HEK293 (cell line): ENCODE measurements at regions not wholly inside any gene's neighbourhood (a gene's known extent, or its start where the extent isn't known, plus 50 kb on each side); places are given as distances from the start of the nearest gene placed in this dataset.

Experiments
- CTCF ChIA-PET: fragments of 350-600 bp; formaldehyde crosslinking; extraction: SDS; loops from one replicate; lab custom pipeline; 2021; ENCODE audit warnings: antibody characterized with exemption; lab: Yijun Ruan, JAX
- POLR2A ChIA-PET: fragments of 300-600 bp; formaldehyde crosslinking; extraction: SDS; loops from one replicate; lab custom pipeline; 2020; ENCODE audit warnings: antibody characterized with exemption, inconsistent platforms; lab: Yijun Ruan, JAX
- H3K27ac ChIP-seq: fragments of 200-500 bp; sonication (Bioruptor generic); 2 replicates; pipeline ENCODE4 v1.5.1; 2014; ENCODE audit warnings: low read depth, low read length, control low read depth, inconsistent platforms; ENCODE audit errors: extremely low read depth
- H3K36me3 ChIP-seq, 2 experiments: fragments of 200-500 bp in 1 of 2; sonication (Bioruptor generic) in 1 of 2; 1 replicate in 1 of 2; 2 replicates in 1 of 2; pipeline ENCODE4 v1.5.1; 2014 to 2017; ENCODE audit warnings: inconsistent platforms in 2 of 2, low read length in 2 of 2; ENCODE audit not compliant: control insufficient read depth in 2 of 2, insufficient read depth in 1 of 2
- H3K4me1 ChIP-seq: fragments of 200-500 bp; sonication (Bioruptor generic); 2 replicates; pipeline ENCODE4 v1.5.1; 2014; ENCODE audit warnings: mild to moderate bottlenecking, low read length, inconsistent platforms; ENCODE audit not compliant: control insufficient read depth, insufficient read depth
- H3K4me3 ChIP-seq: 2 replicates; pipeline ENCODE4 v1.5.1; 2011; ENCODE audit warnings: low read depth, mild to moderate bottlenecking, control low read depth, low read length, moderate library complexity
- H3K9me3 ChIP-seq: fragments of 200-500 bp; sonication (Bioruptor generic); 2 replicates; pipeline ENCODE4 v1.5.1; 2014; ENCODE audit warnings: low read depth, low read length, inconsistent platforms; ENCODE audit not compliant: control insufficient read depth, insufficient read depth
- ATF2 ChIP-seq: fragments of 450-650 bp; formaldehyde crosslinking; IDR thresholded peaks from 2 replicates; pipeline ENCODE4 v1.5.1; 2016; ENCODE audit warnings: missing biosample characterization, missing genetic modification characterization, low read depth
- FEZF1 ChIP-seq: fragments of 450-650 bp; formaldehyde crosslinking; IDR thresholded peaks from 2 replicates; pipeline ENCODE4 v1.5.1; 2016; ENCODE audit warnings: missing biosample characterization, missing genetic modification characterization
- KLF17 ChIP-seq: fragments of 450-650 bp; formaldehyde crosslinking; IDR thresholded peaks from 2 replicates; pipeline ENCODE4 v1.5.1; 2016; ENCODE audit warnings: missing biosample characterization, missing genetic modification characterization
- KLF7 ChIP-seq: fragments of 450-650 bp; formaldehyde crosslinking; IDR thresholded peaks from 2 replicates; pipeline ENCODE4 v1.5.1; 2016; ENCODE audit warnings: missing biosample characterization, missing genetic modification characterization, borderline replicate concordance
- PRDM2 ChIP-seq: fragments of 450-650 bp; formaldehyde crosslinking; IDR thresholded peaks from 2 replicates; pipeline ENCODE4 v1.5.1; 2016; ENCODE audit warnings: missing biosample characterization, missing genetic modification characterization, borderline replicate concordance
- RBAK ChIP-seq: fragments of 450-650 bp; formaldehyde crosslinking; IDR thresholded peaks from 2 replicates; pipeline ENCODE4 v1.5.1; 2016; ENCODE audit warnings: missing biosample characterization, missing genetic modification characterization
- SETDB1 ChIP-seq: IDR thresholded peaks from one replicate; pipeline ENCODE4 v1.6.1; 2017; ENCODE audit warnings: mild to moderate bottlenecking, low read length, moderate library complexity, mixed read lengths; ENCODE audit not compliant: insufficient read length
- ZBTB7A ChIP-seq: fragments of 450-650 bp; formaldehyde crosslinking; IDR thresholded peaks from 2 replicates; pipeline ENCODE4 v1.5.1; 2016; ENCODE audit warnings: low read depth, missing biosample characterization, missing genetic modification characterization
- ZFHX2 ChIP-seq: fragments of 450-650 bp; formaldehyde crosslinking; conservative IDR thresholded peaks from 2 replicates; pipeline ENCODE4 v1.5.1; 2016; ENCODE audit warnings: missing biosample characterization, missing genetic modification characterization
- ZNF121 ChIP-seq: fragments of 450-650 bp; formaldehyde crosslinking; IDR thresholded peaks from 2 replicates; pipeline ENCODE4 v1.5.1; 2016; ENCODE audit warnings: missing biosample characterization, missing genetic modification characterization
- ZNF2 ChIP-seq: fragments of 450-650 bp; formaldehyde crosslinking; IDR thresholded peaks from 2 replicates; pipeline ENCODE4 v1.5.1; 2016; ENCODE audit warnings: missing biosample characterization, missing genetic modification characterization
- ZNF214 ChIP-seq: fragments of 450-650 bp; formaldehyde crosslinking; IDR thresholded peaks from 2 replicates; pipeline ENCODE4 v1.5.1; 2017; ENCODE audit warnings: missing biosample characterization, mild to moderate bottlenecking, missing genetic modification characterization, borderline replicate concordance
- ZNF24 ChIP-seq: fragments of 450-650 bp; formaldehyde crosslinking; IDR thresholded peaks from 2 replicates; pipeline ENCODE4 v1.5.1; 2016; ENCODE audit warnings: missing biosample characterization, missing genetic modification characterization
- ZNF26 ChIP-seq: fragments of 450-650 bp; formaldehyde crosslinking; IDR thresholded peaks from 2 replicates; pipeline ENCODE4 v1.5.1; 2016; ENCODE audit warnings: missing biosample characterization, missing genetic modification characterization
- ZNF362 ChIP-seq: fragments of 450-650 bp; formaldehyde crosslinking; IDR thresholded peaks from 2 replicates; pipeline ENCODE4 v1.5.1; 2016; ENCODE audit warnings: missing biosample characterization, missing genetic modification characterization
- ZNF394 ChIP-seq: fragments of 450-650 bp; formaldehyde crosslinking; IDR thresholded peaks from 2 replicates; pipeline ENCODE4 v1.5.1; 2016; ENCODE audit warnings: missing biosample characterization, missing genetic modification characterization, mild to moderate bottlenecking, moderate library complexity, borderline replicate concordance
- ZNF473 ChIP-seq: fragments of 450-650 bp; formaldehyde crosslinking; IDR thresholded peaks from 2 replicates; pipeline ENCODE4 v1.5.1; 2017; ENCODE audit warnings: missing biosample characterization, missing genetic modification characterization
- ZNF513 ChIP-seq: fragments of 450-650 bp; IDR thresholded peaks from 2 replicates; pipeline ENCODE4 v1.5.1; 2018; ENCODE audit warnings: missing biosample characterization, missing genetic modification characterization
- ZNF549 ChIP-seq: fragments of 450-650 bp; IDR thresholded peaks from 2 replicates; pipeline ENCODE4 v1.5.1; 2018; ENCODE audit warnings: missing biosample characterization, missing genetic modification characterization, mild to moderate bottlenecking, inconsistent platforms, moderate library complexity
- ZNF558 ChIP-seq: fragments of 450-650 bp; formaldehyde crosslinking; IDR thresholded peaks from 2 replicates; pipeline ENCODE4 v1.5.1; 2016; ENCODE audit warnings: missing biosample characterization, missing genetic modification characterization
- ZNF629 ChIP-seq: fragments of 450-650 bp; formaldehyde crosslinking; IDR thresholded peaks from 2 replicates; pipeline ENCODE4 v1.5.1; 2017; ENCODE audit warnings: missing biosample characterization, missing genetic modification characterization

- Histone ChIP-seq H3K36me3 (no peaks in the 10 kb centered on the region), H3K27ac (no peak overlapping the region), H3K9me3 (no peaks in the 10 kb centered on the region), H3K4me1 (no peaks in the 10 kb centered on the region), H3K4me3 (no peak overlapping the region)
- CTCF ChIA-PET: no interaction called here
- POLR2A ChIA-PET: no interaction called here
- TF ChIP-seq ZFHX2 (tag by site-specific recombination) (no peak), KLF17 (no peak), KLF7 (no peak), RBAK (tag by site-specific recombination) (no peak), ZBTB7A (tag by site-specific recombination) (no peak), ATF2 (tag by site-specific recombination) (no peak), SETDB1 (no peak), ZNF473 (no peak), ZNF121 (tag by site-specific recombination) (no peak), ZNF26 (no peak), ZNF2 (tag by site-specific recombination) (no peak), ZNF394 (tag by site-specific recombination) (no peak), ZNF362 (no peak), FEZF1 (tag by site-specific recombination) (no peak), ZNF629 (tag by site-specific recombination) (no peak), ZNF214 (tag by site-specific recombination) (no peak), ZNF513 (tag by site-specific recombination) (no peak)
These were observed 163.7 kb downstream of the ARL4A start for GRCh38 chr7:12851142-12851541.

GRCh38 chr7:12851841-12852240, 164.4 kb downstream of the ARL4A start:
- POLR2A ChIA-PET: no interaction called here
- no peaks in the 10 kb centered on the region for H3K9me3 ChIP-seq
- TF ChIP-seq ZNF24 (no peak), ZNF558 (tag by site-specific recombination) (no peak), ZNF549 (tag by site-specific recombination) (no peak), PRDM2 (tag by site-specific recombination) (no peak)
- TF ChIP-seq, all 188 proteins: peak for 0
- Histone ChIP-seq H3K36me3 (no peaks in the 10 kb centered on the region), H3K27ac (no peak overlapping the region), H3K4me3 (no peak overlapping the region), H3K4me1 (no peaks in the 10 kb centered on the region)
- CTCF ChIA-PET: no interaction called here
